ENCODE measurements at regions not wholly inside any gene's neighbourhood (a gene's known extent, or its start where the extent isn't known, plus 50 kb on each side); places are given as distances from the start of the nearest gene placed in this dataset.

DNA sequence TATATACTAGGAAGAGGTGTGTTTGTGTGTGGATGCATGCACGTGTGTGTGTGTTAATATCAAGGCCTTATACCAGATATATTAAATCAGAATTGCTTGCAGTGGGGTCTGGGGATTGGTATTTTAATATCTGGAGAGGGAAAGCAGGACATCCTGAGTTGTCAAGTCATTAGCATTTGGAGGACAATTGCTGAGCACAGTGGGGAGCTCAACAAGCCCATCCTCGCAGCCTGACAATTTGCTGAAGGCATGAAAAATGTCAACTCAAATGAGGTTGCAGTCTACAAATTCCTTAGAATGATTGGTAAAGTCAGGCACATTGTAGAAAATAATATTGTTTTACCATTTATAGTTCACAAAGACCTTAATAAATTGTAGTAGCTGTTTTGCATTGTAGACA, 627.4 kb downstream of the LRRC70 start:
- TF ChIP-seq, protein P1, sequence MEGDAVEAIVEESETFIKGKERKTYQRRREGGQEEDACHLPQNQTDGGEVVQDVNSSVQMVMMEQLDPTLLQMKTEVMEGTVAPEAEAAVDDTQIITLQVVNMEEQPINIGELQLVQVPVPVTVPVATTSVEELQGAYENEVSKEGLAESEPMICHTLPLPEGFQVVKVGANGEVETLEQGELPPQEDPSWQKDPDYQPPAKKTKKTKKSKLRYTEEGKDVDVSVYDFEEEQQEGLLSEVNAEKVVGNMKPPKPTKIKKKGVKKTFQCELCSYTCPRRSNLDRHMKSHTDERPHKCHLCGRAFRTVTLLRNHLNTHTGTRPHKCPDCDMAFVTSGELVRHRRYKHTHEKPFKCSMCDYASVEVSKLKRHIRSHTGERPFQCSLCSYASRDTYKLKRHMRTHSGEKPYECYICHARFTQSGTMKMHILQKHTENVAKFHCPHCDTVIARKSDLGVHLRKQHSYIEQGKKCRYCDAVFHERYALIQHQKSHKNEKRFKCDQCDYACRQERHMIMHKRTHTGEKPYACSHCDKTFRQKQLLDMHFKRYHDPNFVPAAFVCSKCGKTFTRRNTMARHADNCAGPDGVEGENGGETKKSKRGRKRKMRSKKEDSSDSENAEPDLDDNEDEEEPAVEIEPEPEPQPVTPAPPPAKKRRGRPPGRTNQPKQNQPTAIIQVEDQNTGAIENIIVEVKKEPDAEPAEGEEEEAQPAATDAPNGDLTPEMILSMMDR (IDR thresholded peaks at IDR 0.05), result no peak
- no peak for TF ChIP-seq POLR2AphosphoS5 (IDR thresholded peaks at IDR 0.05)

All from suprapubic skin (tissue), 3 donors.